Esophagus squamous epithelium (tissue), 4 donors: ENCODE measurements at regions not wholly inside any gene's neighbourhood (a gene's known extent, or its start where the extent isn't known, plus 50 kb on each side); places are given as distances from the start of the nearest gene placed in this dataset.

Experiments
- CTCF ChIP-seq, 6 experiments: fragments of 450-650 bp in 4 of 6; fragments of 200-600 bp in 2 of 6; sonication (generic) in 2 of 6; IDR thresholded peaks; one replicate each; pipeline ENCODE4 v1.5.1; 2016 to 2019; ENCODE audit warnings: antibody characterized with exemption in 6 of 6, mild to moderate bottlenecking in 4 of 6, moderate library complexity in 4 of 6
- POLR2A ChIP-seq, 4 donors: fragments of 450-650 bp; IDR thresholded peaks; one replicate each; pipeline ENCODE4 v1.6.1; 2017; ENCODE audit warnings: antibody characterized with exemption in 4 of 4, mild to moderate bottlenecking in 4 of 4, moderate library complexity in 3 of 4

- TF ChIP-seq CTCF (IDR thresholded peaks at IDR 0.05) (no peak), POLR2A (IDR thresholded peaks at IDR 0.05) (no peak)
Measured at GRCh38 chr5:5675511-5675910, 253.0 kb downstream of the ICE1 start.
